ENCODE measurements at regions not wholly inside any gene's neighbourhood (a gene's known extent, or its start where the extent isn't known, plus 50 kb on each side); places are given as distances from the start of the nearest gene placed in this dataset.

GRCh38 chr2:173841110-173841509 lies 124.1 kb downstream of the SP3 start:
- DNase-seq = no peak
- H3K4me3 Mint-ChIP-seq = no peak overlapping the region
- Histone ChIP-seq H3K9ac (ENCODE audit: extremely low read depth, insufficient read length, low read length) (no peak overlapping the region), H4K91ac (ENCODE audit: insufficient read length, low read depth, low read length) (no peak overlapping the region), H2BK120ac (ENCODE audit: low read depth, low read length, poor library complexity, severe bottlenecking) (no peak overlapping the region), H2BK12ac (ENCODE audit: insufficient read length, low read depth, low read length) (no peak overlapping the region), H2AK5ac (ENCODE audit: insufficient read length, low read length) (no peak overlapping the region), H3K79me1 (ENCODE audit: insufficient read depth, low read depth, low read length, poor library complexity, severe bottlenecking) (no peaks in the 10 kb centered on the region), H3K4ac (ENCODE audit: low read depth, low read length) (no peak overlapping the region), H3K4me1 (ENCODE audit: insufficient read depth, low read length) (no peaks in the 10 kb centered on the region; the same call in 1 of the 2 replicates), H3K18ac (ENCODE audit: insufficient read length, low read depth, low read length) (no peak overlapping the region), H3K14ac (ENCODE audit: insufficient read depth, low read length) (no peak overlapping the region), H2BK20ac (ENCODE audit: low read depth, low read length, poor library complexity, severe bottlenecking) (no peak overlapping the region), H3K23me2 (ENCODE audit: insufficient read length, low read depth, low read length, poor library complexity, severe bottlenecking) (no peaks in the 10 kb centered on the region), H2AFZ (ENCODE audit: low read length) (no peak overlapping the region), H3K9me3 (ENCODE audit: control insufficient read depth, low read depth, low read length) (no peaks in the 10 kb centered on the region), H3K23ac (ENCODE audit: insufficient read length, low read depth, low read length) (no peak overlapping the region), H4K8ac (replicated peaks; ENCODE audit: insufficient read length, low read depth, low read length) (no peak overlapping the region), H3T11ph (ENCODE audit: low read length) (no peak overlapping the region), H3K27me3 (ENCODE audit: insufficient read depth, low read length) (no peaks in the 10 kb centered on the region), H2BK15ac (ENCODE audit: low read depth, low read length) (no peak overlapping the region), H4K20me1 (ENCODE audit: control insufficient read depth, insufficient read depth, insufficient read length) (no peaks in the 10 kb centered on the region), H2BK5ac (ENCODE audit: insufficient read length, low read length) (no peak overlapping the region), H3K79me2 (ENCODE audit: insufficient read depth, low read length) (no peaks in the 10 kb centered on the region), H4K5ac (ENCODE audit: insufficient read length, low read depth, low read length) (no peak overlapping the region), H3K4me2 (ENCODE audit: insufficient read depth, insufficient read length, low read length) (no peak overlapping the region), H3K27ac (ENCODE audit: insufficient read length, low read depth, low read length) (no peak overlapping the region), H3K56ac (ENCODE audit: insufficient read length, low read depth, low read length) (no peak overlapping the region)
- peaks cover 8 to 10% of the 10 kb centered on the region in 2 experiments for H3K4me1 Mint-ChIP-seq
- H3K27me3 Mint-ChIP-seq (ENCODE audit: low read depth) = no peaks in the 10 kb centered on the region
- H3K27ac Mint-ChIP-seq = no peak overlapping the region
- no peaks in the 10 kb centered on the region for H3K36me3 Mint-ChIP-seq (ENCODE audit: insufficient read depth in 1 of 3, low read depth in 3 of 3)
- H3K9me3 Mint-ChIP-seq = no peaks in the 10 kb centered on the region; a peak in 1 of 5 replicates
- no peak for TF ChIP-seq CTCF (conservative IDR thresholded peaks at IDR 0.05)
